ENCODE measurements at regions not wholly inside any gene's neighbourhood (a gene's known extent, or its start where the extent isn't known, plus 50 kb on each side); places are given as distances from the start of the nearest gene placed in this dataset.

DNA sequence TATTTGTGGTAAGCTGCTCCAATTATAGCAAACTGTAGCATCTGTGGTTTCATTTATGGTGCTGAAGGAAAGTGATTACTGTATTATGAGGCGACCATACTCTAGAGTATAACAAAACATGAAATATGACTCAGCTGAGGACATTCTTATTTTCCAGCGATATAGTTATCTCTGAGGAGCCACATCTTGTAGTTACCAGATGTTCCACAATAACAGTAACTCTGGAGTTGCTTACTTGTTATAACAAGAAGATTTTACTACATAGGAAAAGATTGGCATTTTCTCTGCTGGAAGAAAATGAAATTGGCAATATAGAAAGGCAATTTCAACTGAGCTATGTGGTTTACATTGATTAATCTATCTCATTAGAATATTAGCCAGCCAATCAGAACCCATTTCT, 1634.2 kb downstream of the PCDH9 start:
- TF ChIP-seq, protein P1, sequence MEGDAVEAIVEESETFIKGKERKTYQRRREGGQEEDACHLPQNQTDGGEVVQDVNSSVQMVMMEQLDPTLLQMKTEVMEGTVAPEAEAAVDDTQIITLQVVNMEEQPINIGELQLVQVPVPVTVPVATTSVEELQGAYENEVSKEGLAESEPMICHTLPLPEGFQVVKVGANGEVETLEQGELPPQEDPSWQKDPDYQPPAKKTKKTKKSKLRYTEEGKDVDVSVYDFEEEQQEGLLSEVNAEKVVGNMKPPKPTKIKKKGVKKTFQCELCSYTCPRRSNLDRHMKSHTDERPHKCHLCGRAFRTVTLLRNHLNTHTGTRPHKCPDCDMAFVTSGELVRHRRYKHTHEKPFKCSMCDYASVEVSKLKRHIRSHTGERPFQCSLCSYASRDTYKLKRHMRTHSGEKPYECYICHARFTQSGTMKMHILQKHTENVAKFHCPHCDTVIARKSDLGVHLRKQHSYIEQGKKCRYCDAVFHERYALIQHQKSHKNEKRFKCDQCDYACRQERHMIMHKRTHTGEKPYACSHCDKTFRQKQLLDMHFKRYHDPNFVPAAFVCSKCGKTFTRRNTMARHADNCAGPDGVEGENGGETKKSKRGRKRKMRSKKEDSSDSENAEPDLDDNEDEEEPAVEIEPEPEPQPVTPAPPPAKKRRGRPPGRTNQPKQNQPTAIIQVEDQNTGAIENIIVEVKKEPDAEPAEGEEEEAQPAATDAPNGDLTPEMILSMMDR (IDR thresholded peaks at IDR 0.05) = no peak
- TF ChIP-seq EP300 (IDR thresholded peaks at IDR 0.05) (no peak), POLR2A (IDR thresholded peaks at IDR 0.05) (no peak)

Measured in ovary (tissue), 3 donors.